HG02798 (cell line): ENCODE measurements at regions not wholly inside any gene's neighbourhood (a gene's known extent, or its start where the extent isn't known, plus 50 kb on each side); places are given as distances from the start of the nearest gene placed in this dataset.

ENCODE experiments used
- ATAC-seq: cut with Tn5 transposase; IDR thresholded peaks from one replicate; pipeline ENCODE4 v1.9.1; 2021; ENCODE audit warnings: mild to moderate bottlenecking; ENCODE audit not compliant: unreplicated experiment, poor library complexity

DNA sequence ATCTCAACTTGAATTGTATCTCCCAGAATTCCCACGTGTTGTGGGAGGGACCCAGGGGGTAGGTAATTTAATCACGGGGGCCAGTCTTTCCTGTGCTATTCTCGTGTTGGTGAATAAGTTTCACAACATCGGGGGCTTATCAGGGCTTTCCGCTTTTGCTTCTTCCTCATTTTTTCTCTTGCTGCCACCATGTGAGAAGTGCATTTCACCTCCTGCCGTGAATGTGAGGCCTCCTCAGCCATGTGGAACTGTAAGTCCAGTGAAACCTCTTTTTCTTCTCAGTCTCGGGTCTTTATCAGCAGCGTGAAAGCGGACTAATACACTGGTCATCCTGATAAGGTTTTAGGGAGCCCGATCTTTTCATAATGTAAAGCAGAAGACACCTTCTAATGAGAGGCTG, 687.0 kb upstream of the FTMT start:
- ATAC-seq, result no peak

DNA sequence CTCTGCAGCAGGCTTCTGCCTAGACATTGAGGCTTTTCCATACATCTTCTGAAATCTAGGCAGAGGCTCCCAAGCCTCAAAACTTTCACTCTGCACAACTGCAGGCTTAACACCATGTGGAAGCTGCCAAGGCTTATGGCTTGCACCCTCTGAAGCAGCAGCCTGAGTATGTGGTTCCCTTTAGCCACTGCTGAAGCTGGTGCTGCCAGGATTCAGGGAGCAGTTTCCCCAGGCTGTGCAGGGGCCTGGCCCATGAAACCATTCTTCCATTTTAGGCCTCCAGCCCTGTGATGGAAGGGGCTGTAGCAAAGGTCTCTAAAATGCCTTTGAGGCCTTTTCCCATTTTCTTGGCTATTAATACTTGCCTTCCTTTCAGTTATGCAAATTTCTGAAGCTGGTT, 680.3 kb upstream of the FTMT start:
- ATAC-seq, result no peak

DNA sequence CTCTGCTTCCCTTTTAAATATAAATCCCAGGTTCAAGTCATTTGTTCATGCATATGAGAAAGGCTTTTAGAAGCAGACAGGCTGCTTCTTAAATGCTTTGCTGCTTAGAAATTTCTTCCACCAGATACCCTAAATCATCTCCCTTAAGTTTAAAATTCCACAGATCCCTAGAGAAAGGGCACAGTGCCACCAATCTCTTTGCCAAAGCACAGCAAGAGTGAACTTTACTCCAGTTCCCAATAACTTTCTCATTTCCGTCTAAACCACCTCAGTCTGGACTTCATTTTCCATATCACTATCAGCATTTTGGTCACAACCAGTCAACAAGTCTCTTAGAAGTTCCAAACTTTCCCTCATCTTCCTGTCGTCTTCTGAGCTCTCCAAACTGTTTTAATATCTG, 679.8 kb upstream of the FTMT start:
- ATAC-seq, result no peak

DNA sequence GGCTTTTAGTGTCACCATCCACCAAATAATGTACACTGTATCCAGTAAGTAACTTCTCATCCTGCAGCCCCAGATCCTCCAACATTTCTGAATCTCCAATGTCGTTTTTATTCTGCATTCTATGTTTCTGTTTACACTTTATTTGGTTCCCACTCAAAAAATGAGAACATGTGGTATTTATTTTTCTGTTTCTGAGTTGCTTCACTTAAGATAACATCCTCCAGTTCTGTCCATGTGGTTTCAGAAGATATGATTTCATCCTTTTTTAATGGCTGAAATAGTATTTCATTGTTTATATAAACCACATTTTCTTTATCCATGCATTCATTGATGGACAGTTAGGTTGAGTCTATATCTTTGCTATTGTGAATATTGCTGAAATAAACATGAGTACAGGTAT, 677.3 kb upstream of the FTMT start:
- no peak for ATAC-seq

DNA sequence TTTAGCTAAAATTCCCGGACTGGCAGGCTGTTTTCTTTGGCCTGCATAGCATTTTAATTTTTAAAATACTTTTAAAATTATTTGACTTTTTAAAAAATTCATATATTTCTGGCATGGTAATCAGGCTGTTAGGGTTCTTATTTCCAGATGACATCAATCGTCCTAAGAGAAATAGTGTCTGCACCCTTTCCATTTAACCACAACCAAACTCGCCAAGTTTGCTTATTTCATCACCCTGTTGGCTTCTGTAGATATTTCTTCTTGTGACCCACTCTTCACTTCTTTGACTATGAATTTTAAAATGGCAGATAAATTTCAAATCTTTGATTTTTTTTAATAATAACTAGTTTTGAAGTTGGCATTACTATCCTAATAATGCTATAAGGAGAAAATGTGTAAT, 675.7 kb upstream of the FTMT start:
- no peak for ATAC-seq

DNA sequence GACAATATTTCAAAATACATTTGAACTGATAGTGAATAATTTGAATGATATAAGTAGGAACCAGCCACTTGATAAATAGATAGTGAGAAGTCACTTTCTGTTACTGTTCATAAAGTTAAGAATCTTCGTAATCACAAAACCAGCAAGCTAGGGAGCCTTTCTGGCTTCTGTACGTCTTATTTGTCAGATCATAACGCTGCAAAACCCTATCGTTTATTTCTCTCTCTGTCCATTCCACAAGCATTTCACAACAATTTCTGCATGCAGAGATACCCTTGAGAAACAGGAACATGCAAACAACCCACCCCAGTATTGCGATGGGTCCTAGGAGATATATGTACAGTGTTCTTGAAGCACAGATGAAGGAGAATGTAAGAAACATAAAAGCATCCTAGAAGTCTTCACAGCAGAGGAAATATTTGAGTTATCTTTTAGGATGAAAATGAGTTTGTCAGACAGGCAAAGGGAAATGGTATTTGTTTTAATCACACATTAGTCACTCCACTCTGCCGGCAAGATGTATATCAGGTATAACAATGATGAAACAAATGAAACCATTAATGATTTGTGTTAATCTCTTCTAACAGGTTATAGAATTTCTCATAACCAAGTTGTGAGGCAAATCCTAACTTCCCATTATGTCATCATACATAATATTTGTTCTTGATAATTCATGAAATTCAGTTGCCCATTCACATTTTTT, 668.7 kb upstream of the FTMT start:
- ATAC-seq, result no peak

DNA sequence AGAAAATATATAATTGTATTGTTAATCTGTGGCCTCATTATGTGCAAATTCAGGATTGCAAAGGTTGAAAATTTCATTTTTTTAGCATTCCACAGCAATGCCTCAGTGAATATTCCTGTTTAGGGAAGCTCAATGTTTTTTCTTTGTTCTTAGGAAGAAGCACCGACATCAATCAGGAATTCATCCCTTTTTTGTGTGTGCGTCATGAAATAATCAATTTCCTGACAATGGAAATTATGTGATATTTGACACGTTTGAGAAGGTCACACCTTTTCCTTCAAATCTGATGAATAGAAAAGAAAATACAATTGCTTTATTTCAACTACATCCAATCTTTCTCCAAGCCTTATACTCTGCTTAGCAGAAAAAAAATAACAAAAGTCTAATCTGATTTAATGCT, 662.8 kb upstream of the FTMT start:
- ATAC-seq, result no peak

DNA sequence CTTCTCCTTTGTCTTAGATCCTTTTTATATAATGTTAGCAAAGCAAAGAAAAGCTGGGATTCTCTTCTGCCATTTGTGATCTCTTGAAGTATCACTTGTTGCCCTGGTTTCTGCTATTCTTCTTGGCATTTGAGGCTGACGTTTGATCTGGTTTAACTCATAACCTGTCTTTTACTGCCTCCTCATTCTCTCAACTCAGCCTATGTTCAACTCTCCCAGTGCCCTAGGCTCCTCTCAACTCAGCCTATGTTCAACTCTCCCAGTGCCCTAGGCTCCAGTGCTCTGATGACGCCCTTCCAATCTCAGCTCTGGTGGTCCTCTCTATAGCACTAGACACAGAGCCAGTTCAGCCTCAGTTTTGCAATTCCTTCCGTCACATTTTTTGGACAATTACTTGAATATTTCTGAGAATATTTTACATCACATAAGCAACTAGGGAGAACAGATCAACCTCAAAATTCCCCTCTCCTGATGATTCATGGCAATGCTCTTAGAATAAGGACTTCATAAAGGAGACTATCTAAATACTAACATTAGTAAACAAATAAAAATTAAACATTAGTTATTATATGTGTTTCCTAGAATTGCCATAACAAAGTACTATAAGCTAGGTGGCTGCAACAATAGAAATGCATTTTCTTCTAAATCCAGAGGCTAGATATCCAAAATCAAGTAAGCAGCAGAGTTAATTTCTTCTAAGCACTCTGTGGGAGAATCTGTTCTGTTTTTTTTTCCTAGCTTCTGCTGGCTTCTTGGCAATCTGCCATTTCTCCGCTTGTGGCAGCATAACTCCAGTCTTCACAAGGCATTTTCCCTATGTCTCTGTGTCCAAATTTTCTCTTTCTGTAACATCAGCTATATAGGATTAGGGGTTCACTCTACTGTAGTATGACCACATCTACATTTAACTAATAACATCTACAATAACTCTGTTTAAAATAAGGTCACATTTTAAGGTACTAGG, 662.1 kb upstream of the FTMT start:
- ATAC-seq, result no peak

DNA sequence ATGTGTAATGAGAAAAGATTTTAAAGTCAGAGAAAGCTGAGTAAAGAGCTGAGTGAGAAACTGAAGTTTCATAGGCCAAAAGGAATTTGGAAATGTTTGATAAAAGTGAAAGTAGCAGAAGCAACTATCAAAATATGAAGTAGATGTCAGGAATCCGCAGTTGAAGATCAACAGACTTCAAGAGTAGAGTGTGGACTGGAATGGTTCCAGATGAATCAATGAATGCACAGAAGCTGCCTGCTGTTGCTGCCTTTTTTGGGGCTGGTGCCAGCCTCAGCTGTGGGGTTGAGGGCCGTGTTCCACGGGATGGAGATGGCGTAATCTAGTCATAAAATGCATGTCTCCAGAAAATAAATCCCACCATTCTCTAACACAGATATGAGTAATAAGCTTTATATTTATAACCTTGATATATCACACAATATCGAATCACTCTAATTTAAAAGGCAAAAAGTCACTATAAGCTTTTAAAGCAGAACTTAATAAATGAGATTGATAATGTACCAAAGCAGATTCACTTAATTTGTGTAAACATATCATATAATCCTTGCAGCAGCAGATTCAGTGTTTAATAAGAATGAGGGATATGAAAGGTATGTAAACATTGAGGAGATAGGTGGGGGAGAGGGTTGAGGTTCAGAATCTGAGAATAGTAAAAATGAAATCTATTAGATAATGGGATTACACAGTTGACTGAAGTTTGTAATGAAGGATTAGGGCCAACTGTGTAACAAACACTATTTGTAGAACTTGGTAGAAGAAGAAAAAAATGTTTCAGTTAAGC, 652.3 kb upstream of the FTMT start:
- no peak for ATAC-seq

DNA sequence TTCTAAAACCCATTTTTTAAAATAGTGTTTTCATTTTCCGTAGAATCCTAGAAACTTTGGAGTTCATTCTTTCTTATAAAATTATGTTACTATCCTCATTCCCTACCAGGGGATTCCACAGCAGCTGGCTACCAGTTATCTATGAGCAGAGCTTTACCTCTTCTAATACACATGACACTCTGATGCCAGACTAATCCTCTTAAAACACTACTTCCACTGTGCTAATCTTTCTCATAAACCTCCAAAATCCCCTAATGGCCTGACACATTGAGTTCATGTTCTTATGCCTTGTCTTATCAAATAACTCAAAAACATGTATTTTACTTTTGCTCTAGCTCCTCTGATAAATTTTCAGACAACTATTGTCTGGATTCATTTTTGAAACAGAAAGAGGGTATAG, 633.6 kb upstream of the FTMT start:
- ATAC-seq, result no peak

DNA sequence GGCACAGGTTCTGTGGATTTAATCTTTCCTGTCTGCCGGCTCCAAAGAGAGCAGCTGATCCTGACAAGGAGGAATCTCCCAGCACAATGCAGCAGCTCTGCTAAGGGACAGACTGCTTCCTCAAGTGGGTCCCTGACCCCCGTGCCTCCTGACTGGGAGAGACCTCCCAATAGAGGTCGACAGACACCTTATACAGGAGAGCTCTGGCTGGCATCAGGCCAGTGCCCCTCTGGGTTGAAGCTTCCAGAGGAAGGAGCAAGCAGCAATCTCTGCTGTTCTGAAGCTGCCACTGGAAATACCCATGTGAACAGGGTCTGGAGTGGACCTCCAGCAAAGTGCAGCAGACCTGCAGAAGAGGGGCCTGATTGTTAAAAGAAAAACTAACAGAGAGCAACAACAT, 630.2 kb upstream of the FTMT start:
- ATAC-seq, result no peak

DNA sequence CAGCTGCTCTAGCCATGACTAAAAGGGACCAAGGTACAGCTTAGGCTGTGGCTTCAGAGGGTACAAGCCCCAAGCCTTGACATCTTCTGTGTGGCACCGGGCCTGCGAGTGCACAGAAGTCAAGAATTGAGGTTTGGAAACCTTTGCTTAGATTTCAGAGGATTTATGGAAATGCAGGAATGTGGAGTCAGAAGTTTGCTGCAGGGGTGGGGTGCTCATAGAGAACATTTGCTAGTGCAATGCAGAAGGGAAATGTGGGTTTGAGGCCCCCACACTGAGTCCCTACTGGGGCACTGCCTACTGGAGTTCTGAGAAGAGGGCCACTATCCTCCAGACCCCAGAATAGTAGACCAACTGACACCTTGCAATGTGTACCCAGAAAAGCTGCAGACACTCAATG, 624.9 kb upstream of the FTMT start:
- no peak for ATAC-seq

DNA sequence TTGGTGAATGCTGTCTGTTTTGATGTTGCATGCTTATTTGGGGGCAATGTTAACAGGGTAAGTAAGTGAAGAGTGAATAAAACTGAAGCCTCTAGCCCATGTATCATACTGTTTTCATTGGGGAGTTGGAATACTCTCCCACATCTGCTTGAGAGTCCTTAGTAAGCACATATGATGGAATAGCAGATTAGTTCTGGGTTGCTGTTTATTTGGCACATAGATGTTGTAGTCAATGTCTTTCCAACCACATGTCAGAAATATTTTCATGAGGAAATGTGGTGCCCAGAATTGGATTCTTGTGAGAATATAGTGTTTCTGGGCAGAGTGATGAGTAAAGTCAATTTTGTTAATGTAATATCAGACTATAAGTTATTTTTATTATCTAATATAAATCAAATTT, 611.7 kb upstream of the FTMT start:
- ATAC-seq, result no peak

DNA sequence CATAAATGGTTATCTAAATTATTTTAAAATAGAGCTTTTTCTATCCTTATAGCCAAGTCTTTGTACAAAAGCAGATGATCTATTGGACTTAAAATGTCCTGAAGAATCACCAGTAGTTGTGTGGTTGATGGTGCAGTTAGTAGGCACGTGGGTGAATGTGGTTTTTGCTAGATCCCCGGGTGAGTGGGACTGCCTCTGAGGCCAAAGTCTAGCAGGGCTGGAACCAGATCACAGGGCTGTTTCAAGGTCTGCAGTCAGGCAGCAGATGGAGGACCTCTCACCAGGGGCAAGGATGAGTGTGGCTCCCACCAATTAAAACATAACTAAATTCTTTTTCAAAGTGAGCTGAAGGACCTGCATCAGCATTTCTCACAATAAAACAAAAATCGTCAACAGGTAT, 604.7 kb upstream of the FTMT start:
- no peak for ATAC-seq

DNA sequence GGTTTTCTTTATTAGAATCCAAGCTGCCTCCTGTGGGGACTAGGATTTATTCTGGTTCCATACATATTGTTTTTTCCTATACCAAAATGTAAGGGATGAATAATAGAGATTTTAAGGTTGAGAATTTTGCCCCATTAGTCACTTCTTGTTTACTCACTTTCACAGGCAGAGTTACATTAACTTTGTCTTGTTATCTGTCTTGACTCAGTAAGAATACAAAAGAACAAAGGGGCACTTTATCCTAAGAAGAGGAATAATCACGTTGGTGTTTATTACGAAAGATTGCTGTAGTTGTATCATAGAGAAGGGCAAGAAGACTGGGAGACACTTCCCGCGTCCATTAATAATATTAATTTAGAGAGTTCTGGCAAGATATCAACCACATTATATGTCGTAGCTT, 599.7 kb upstream of the FTMT start:
- no peak for ATAC-seq

DNA sequence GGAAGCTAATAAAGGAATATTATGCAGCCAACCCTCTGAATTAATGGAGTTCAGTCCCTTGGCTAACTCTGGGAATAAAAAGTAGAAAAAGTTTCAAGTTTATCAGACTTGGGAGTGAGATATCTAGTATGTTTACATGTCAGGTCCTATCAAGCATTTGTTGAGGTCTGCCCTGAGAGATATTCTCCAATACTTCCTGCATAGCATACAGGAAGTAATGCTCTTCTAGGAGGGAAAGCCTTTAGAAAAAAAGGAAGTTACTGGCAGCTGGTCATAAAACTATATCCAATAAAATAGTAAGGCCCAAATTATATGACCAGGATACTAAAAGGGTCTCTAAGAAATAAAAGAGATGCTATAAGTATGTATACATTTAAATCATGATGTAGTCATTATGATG, 594.1 kb upstream of the FTMT start:
- ATAC-seq, result no peak

DNA sequence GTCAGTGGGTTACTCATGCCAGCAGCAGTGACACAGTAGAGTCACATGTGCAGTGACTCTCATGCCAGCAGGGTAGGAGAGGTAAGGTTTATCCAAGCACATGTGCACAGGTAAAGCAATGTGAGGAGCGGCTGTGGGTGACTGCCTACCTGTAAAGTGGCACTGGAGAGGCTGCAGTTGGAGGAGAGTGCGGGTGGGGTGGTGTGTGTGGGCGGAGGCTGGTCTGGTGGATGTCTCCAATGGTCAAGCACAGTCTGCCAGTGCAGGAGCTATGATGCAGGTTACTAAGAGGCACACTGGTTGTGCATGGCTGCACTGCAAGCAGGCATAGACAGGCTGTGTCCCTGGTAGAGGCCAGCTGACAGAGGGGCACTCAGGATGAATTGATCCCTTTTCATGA, 588.2 kb upstream of the FTMT start:
- ATAC-seq, result no peak

DNA sequence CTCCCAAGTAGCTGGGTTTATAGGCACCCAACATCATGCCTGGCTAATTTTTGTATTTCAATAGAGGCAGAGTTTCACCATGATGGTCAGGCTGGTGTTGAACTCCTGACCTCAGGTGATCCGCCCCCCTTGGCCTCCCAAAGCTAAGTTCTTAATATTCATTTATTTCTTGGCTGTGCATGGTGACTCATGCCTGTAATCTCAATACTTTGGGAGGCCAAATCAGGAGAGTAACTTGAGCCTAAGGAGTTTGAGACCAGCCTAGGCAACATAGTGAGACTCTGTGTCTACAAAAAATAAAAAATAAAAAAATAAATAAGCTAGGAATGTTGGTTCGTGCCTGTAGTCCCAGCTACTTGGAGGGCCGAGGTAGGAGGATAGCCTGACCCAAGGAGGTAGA, 587.1 kb upstream of the FTMT start:
- ATAC-seq, result no peak

DNA sequence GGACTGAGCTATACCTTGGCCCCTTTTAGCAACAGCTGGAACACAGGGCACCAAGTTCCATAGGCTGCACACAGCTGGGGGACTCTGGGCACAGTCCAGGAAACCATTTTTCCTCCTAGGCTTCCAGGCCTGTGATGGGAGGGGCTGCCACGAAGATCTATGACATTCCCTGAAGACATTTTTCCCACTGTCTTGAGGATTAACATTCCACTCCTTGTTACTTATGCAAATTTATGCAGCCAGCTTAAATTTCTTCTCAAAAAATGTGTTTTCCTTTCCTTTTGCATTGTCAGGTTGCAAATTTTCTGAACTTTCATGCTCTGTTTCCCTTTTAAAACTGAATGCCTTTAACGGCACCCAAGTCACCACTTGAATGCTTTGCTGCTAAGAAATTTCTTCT, 580.1 kb upstream of the FTMT start:
- ATAC-seq, result no peak

DNA sequence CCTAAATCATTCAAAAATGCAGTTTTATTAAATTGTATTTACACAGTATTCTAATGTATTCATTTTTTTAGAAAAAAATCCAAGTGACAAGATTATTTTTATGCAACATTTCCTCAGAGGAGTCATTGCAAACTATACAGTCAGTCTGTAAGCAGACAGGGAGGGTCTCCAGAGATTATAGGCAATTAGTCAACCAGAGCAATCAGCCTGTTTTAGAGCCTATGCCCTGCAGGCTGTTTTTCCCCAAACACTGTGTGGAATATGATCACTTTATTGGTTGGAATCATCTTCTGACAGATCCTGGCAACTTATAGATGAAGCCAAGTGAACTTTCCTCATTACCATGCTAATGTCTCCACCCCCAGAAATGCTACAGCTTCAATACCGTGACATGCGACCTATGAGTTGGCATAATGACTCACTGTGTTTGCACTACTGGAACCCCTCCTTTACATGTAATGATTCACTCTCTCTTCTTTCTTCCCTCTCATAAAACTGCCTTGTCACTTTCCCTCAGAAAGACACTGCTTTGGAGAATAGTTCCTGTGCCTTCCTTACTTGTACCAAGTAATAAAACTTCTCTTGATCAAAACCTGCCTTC, 577.7 kb upstream of the FTMT start:
- no peak for ATAC-seq

DNA sequence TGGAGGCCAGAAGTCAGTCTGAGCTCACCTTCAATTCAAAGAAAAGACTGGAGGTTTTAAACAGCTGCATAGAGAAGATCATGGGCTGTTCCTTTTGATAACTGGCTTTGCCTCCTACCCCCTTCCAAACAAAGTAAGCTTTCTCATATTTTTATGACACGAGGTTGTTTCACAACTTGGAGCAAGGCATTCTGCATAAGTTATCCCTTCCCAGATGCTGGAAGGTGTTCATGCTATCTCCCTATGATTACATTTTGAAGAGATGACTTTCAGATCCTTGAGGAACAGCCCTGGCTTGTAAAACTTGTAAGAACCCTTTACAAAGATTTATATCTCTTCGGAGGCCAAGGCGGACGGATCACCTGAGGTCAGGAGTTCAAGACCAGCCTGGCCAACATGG, 571.9 kb upstream of the FTMT start:
- no peak for ATAC-seq
